B cell (primary cell): ENCODE measurements at regions not wholly inside any gene's neighbourhood (a gene's known extent, or its start where the extent isn't known, plus 50 kb on each side); places are given as distances from the start of the nearest gene placed in this dataset.

ENCODE experiments used
- ATAC-seq: fragments of 200-7000 bp; cut with Tn5 transposase; one replicate; pipeline ENCODE4 v1.10.0; 2021; ENCODE audit warnings: low read depth, mild to moderate bottlenecking, moderate number of reproducible peaks, moderate library complexity
- CTCF ChIA-PET: fragments of 350-600 bp; sonication (Branson Sonifier 250); formaldehyde crosslinking; loops from one replicate; lab custom pipeline; 2021; ENCODE audit warnings: antibody characterized with exemption, inconsistent platforms; lab: Charles Lee
- POLR2A ChIA-PET: fragments of 350-600 bp; sonication (Branson Sonifier 250); formaldehyde crosslinking; loops from one replicate; lab custom pipeline; 2021; ENCODE audit warnings: antibody characterized with exemption; lab: Charles Lee
- DNase-seq: peaks from one replicate; pipeline ENCODE4 v3.0.0; 2013
- H2AFZ ChIP-seq: 2 replicates; pipeline ENCODE4 v1.6.1; 2012; ENCODE audit warnings: mild to moderate bottlenecking, low read depth, low read length; ENCODE audit not compliant: insufficient read depth, poor library complexity, severe bottlenecking
- H3K27ac ChIP-seq, 2 donors: 1 replicate in 1 of 2; 2 replicates in 1 of 2; pipeline ENCODE4 v1.5.1; 2012 to 2013; ENCODE audit warnings: low read length in 2 of 2, mild to moderate bottlenecking in 2 of 2, moderate library complexity in 1 of 2
- H3K27me3 ChIP-seq, 4 experiments: fragments of 200-600 bp in 1 of 4; sonication (generic) in 1 of 4; replicated peaks in 1 of 4; 1 replicate in 2 of 4; 2 replicates in 2 of 4; pipeline versions ENCODE4 v1.6.1 to v1.7.0; 2013 to 2016; ENCODE audit warnings: low read length in 3 of 4, mild to moderate bottlenecking in 2 of 4, mixed read lengths in 1 of 4, moderate library complexity in 1 of 4; ENCODE audit not compliant: insufficient read depth in 4 of 4, control insufficient read depth in 3 of 4; ENCODE audit errors: control extremely low read depth in 1 of 4
- H3K36me3 ChIP-seq, 2 experiments: replicated peaks in 1 of 2; 1 replicate in 1 of 2; 2 replicates in 1 of 2; pipeline versions ENCODE4 v1.6.1 to v1.7.1; 2013; ENCODE audit warnings: low read length in 1 of 2; ENCODE audit not compliant: insufficient read depth in 2 of 2, control insufficient read depth in 1 of 2; ENCODE audit errors: control extremely low read depth in 1 of 2, extremely low read depth in 1 of 2
- H3K4me1 ChIP-seq, 2 donors: fragments of 200-600 bp in 1 of 2; sonication (generic) in 1 of 2; 1 replicate in 1 of 2; 2 replicates in 1 of 2; pipeline versions ENCODE4 v1.5.1 to v1.6.1; 2013 to 2017; ENCODE audit warnings: low read length in 2 of 2; ENCODE audit not compliant: control insufficient read depth in 2 of 2, insufficient read depth in 2 of 2
- H3K4me2 ChIP-seq: replicated peaks from 2 replicates; pipeline ENCODE3; 2012; ENCODE audit warnings: mild to moderate bottlenecking, low read depth, low read length; ENCODE audit not compliant: poor library complexity, severe bottlenecking
- H3K4me3 ChIP-seq, 5 experiments: fragments of 200-600 bp in 1 of 5; sonication (generic) in 1 of 5; 1 replicate in 3 of 5; 2 replicates in 2 of 5; pipeline versions ENCODE4 v1.5.1 to v1.7.0; 2011 to 2016; ENCODE audit warnings: low read length in 4 of 5, mild to moderate bottlenecking in 4 of 5, low read depth in 2 of 5, control low read depth in 1 of 5, moderate library complexity in 1 of 5; ENCODE audit not compliant: insufficient read depth in 1 of 5; ENCODE audit errors: control extremely low read depth in 1 of 5, extremely low read depth in 1 of 5
- H3K79me2 ChIP-seq: fragments of 200-600 bp; sonication (generic); one replicate; pipeline ENCODE4 v1.6.0; 2016; ENCODE audit warnings: low read length; ENCODE audit not compliant: control insufficient read depth, insufficient read depth
- H3K9ac ChIP-seq: fragments of 200-600 bp; sonication (generic); 2 replicates; pipeline ENCODE4 v1.6.1; 2017; ENCODE audit warnings: mild to moderate bottlenecking, low read length, moderate library complexity
- H3K9me3 ChIP-seq, 3 donors: one replicate each; pipeline versions ENCODE4 v1.6.1 to v1.7.1; 2013; ENCODE audit warnings: low read length in 2 of 3; ENCODE audit not compliant: control insufficient read depth in 2 of 3, insufficient read depth in 1 of 3; ENCODE audit errors: control extremely low read depth in 1 of 3
- H4K20me1 ChIP-seq: 2 replicates; pipeline ENCODE4 v1.6.0; 2012; ENCODE audit warnings: mild to moderate bottlenecking, low read length; ENCODE audit not compliant: insufficient read depth, control insufficient read depth, poor library complexity, severe bottlenecking
- H3K27ac Mint-ChIP-seq: one replicate; pipeline ENCODE4 v1.8.0; 2021; ENCODE audit warnings: mixed read lengths
- H3K27me3 Mint-ChIP-seq: one replicate; pipeline ENCODE4 v1.8.0; 2021; ENCODE audit warnings: mixed read lengths
- H3K4me1 Mint-ChIP-seq: one replicate; pipeline ENCODE4 v1.8.0; 2021; ENCODE audit warnings: mixed read lengths
- H3K4me3 Mint-ChIP-seq: one replicate; pipeline ENCODE4 v1.8.0; 2021; ENCODE audit warnings: mixed read lengths
- H3K9me3 Mint-ChIP-seq: one replicate; pipeline ENCODE4 v1.8.0; 2022; ENCODE audit warnings: mixed read lengths; ENCODE audit not compliant: insufficient read depth
- EZH2 ChIP-seq: IDR thresholded peaks from 2 replicates; pipeline ENCODE4 v1.6.1; 2012; ENCODE audit warnings: borderline replicate concordance, low read depth, mild to moderate bottlenecking, moderate library complexity, low read length; ENCODE audit not compliant: insufficient read depth, poor library complexity, severe bottlenecking
- WGBS: methylation state at CpG from one replicate; pipeline ENCODE4 v1.1.5; 2013; ENCODE audit warnings: missing lambda C conversion rate; ENCODE audit not compliant: insufficient coverage; 5-methylcytosine and 5-hydroxymethylcytosine counted together
- intact Hi-C: fragments of 100-400 bp; cut with micrococcal nuclease; formaldehyde crosslinking; loops from one replicate; pipeline ENCODE4 v1.10.0; 2022
- TF ChIP-seq, protein P1 (sequence below): fragments of 200-600 bp; IDR thresholded peaks from one replicate; pipeline ENCODE4 v1.8.0; 2022; ENCODE audit warnings: antibody characterized with exemption, mild to moderate bottlenecking

DNA sequence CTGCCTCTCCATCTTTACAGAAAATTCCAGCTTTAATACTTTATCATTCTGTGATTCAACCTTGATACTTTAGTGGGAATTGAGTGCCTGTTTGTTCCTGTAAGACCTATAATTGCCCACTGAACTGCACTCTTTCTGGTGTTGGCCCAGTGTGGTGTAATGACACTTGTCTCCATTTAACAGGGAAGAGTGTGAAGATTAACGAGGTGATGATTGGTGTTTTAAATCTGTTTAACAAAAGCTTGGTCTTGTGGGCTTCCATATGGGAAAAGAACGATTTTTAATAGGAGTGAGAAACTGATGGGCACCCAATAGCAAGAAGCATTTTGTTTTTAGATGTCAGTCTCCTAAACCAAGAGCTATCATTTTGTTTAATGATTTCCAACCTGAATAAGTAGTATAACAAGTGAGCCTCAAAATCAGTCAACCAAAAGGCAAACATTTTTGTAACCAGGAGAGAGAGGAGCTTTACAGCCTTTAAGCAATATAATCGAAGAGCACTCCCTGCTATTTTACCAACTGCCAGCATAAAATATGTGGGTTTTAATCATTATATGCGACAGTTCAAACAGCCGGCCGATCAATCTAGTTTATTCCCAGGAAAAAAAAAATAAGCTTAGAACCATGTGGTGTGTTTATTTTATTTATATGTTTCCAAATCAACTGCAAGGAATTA is 50.2 kb downstream of the SUPT20HL1 start:
- ChIA-PET POLR2A (no interaction called here), CTCF (interaction anchor here (0.7 to 1.5 kb wide), 4 partner anchors 12 to 414 kb away, joined by 3 to 6 read pairs (median 3); no protein-coding TSS in a partner anchor)
- Mint-ChIP-seq H3K9me3 (no peaks in the 10 kb centered on the region), H3K27ac (no peak overlapping the region), H3K27me3 (no peaks in the 10 kb centered on the region), H3K4me1 (no peaks in the 10 kb centered on the region), H3K4me3 (no peak overlapping the region)
- ATAC-seq (no peak), DNase-seq (no peak)
- Histone ChIP-seq H2AFZ (no peak overlapping the region), H3K9ac (no peak overlapping the region), H3K4me2 (no peak overlapping the region), H3K36me3 (no peaks in the 10 kb centered on the region), H3K27ac (no peak overlapping the region), H4K20me1 (no peaks in the 10 kb centered on the region), H3K4me3 (no peak overlapping the region), H3K27me3 (no peaks in the 10 kb centered on the region), H3K4me1 (no peaks in the 10 kb centered on the region), H3K9me3 (no peaks in the 10 kb centered on the region), H3K79me2 (no peaks in the 10 kb centered on the region)
- WGBS: no CpG with 5 or more reads among the region's 6 CpGs
- intact Hi-C loops: no loop called here
- TF ChIP-seq EZH2: no peak
- TF ChIP-seq, protein P1, sequence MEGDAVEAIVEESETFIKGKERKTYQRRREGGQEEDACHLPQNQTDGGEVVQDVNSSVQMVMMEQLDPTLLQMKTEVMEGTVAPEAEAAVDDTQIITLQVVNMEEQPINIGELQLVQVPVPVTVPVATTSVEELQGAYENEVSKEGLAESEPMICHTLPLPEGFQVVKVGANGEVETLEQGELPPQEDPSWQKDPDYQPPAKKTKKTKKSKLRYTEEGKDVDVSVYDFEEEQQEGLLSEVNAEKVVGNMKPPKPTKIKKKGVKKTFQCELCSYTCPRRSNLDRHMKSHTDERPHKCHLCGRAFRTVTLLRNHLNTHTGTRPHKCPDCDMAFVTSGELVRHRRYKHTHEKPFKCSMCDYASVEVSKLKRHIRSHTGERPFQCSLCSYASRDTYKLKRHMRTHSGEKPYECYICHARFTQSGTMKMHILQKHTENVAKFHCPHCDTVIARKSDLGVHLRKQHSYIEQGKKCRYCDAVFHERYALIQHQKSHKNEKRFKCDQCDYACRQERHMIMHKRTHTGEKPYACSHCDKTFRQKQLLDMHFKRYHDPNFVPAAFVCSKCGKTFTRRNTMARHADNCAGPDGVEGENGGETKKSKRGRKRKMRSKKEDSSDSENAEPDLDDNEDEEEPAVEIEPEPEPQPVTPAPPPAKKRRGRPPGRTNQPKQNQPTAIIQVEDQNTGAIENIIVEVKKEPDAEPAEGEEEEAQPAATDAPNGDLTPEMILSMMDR: no peak

DNA sequence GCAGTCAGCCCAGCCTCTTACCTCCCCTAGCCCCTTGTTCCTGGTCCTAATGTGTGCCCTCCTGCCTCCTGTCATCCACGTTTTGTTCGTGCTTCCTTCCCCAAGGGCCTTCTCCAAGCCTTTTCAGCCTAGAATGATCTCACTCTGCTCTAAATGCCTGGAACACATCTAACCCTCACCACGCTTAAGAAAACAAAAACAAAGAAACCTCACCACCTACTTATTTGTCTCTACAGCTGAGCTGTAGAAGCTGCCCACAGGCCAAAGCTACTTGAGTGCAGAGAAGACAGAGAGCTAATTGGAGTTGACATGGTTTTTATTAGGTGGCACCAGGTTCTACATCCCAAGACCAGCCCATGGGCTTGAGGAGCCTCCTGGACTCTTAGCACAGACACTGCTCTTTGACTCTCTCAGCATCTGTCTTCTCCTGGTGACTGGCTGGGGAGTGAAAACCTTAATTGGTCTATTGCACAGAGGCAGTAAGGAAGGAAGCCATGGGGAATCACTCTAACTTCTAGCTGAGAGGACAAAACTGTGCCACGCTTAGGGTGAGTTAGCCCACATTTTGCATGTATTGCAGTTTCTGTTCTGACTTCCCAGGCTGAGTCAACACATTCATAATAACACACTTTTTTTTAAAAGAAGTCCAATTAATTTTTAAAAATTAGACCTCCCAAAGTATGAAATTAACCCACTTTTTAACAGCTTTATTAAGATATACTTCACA is 52.3 kb upstream of the PDK3 start:
- Mint-ChIP-seq H3K27me3 (no peaks in the 10 kb centered on the region), H3K4me3 (no peak overlapping the region), H3K4me1 (no peaks in the 10 kb centered on the region), H3K9me3 (no peaks in the 10 kb centered on the region), H3K27ac (no peak overlapping the region)
- ChIA-PET CTCF (interaction anchor here (1.2 to 1.8 kb wide), 2 partner anchors 17 to 86 kb away, joined by 3 to 4 read pairs; no protein-coding TSS in a partner anchor), POLR2A (no interaction called here)
- Histone ChIP-seq H3K4me2 (no peak overlapping the region), H3K27me3 (no peaks in the 10 kb centered on the region), H4K20me1 (no peaks in the 10 kb centered on the region), H3K9me3 (no peaks in the 10 kb centered on the region), H3K9ac (no peak overlapping the region), H3K36me3 (no peaks in the 10 kb centered on the region), H3K4me3 (no peak overlapping the region), H3K27ac (no peak overlapping the region), H3K4me1 (no peaks in the 10 kb centered on the region), H3K79me2 (no peaks in the 10 kb centered on the region), H2AFZ (no peak overlapping the region)
- ATAC-seq: no peak
- DNase-seq: no peak
- WGBS: no CpG with 5 or more reads among the region's 4 CpGs
- intact Hi-C loops: no loop called here
- no peak for TF ChIP-seq EZH2
- TF ChIP-seq, protein P1: no peak
